ENCODE measurements at regions not wholly inside any gene's neighbourhood (a gene's known extent, or its start where the extent isn't known, plus 50 kb on each side); places are given as distances from the start of the nearest gene placed in this dataset.

DNA sequence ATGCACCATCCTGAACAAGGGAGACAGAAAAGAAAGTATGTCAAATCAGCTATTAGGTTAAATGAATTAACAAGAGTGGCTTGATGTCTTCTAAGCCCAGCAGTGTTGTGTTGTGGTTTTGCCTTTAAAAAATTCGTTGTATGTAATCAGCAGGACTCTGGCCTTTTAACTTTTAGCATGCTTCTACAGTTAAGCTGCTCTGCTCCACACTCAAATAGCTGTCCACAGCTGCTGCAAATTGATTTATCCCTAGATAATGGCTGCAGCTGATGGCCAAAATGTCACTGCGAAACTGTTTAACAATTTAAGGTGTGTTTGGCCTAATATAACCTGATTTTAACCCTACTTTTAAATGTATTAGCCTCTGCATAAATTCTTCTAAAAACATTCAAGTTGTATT, 85.8 kb downstream of the CXXC4 start:
- Histone ChIP-seq H2BK5ac (ENCODE audit: low read length) (no peak overlapping the region), H3K79me1 (ENCODE audit: low read length) (no peaks in the 10 kb centered on the region), H3K36me3 (ENCODE audit: control insufficient read depth, insufficient read depth, low read length) (no peaks in the 10 kb centered on the region), H2AK5ac (ENCODE audit: low read length) (no peak overlapping the region), H3K27me3 (ENCODE audit: insufficient read depth, low read length, poor library complexity) (no peaks in the 10 kb centered on the region), H3K23ac (ENCODE audit: low read length) (no peak overlapping the region), H4K8ac (ENCODE audit: low read depth, low read length) (no peak overlapping the region), H3K18ac (ENCODE audit: low read length) (no peak overlapping the region), H3K4me3 (ENCODE audit: low read length) (no peak overlapping the region), H3K4ac (ENCODE audit: low read depth, low read length) (no peak overlapping the region), H3K79me2 (ENCODE audit: control insufficient read depth, insufficient read depth, low read length) (no peaks in the 10 kb centered on the region), H2BK120ac (ENCODE audit: low read depth, low read length) (no peak overlapping the region), H4K5ac (ENCODE audit: low read length) (no peak overlapping the region), H2BK15ac (replicated peaks; ENCODE audit: low read depth) (no peak overlapping the region), H3K9ac (ENCODE audit: low read length) (no peak overlapping the region), H3K27ac (ENCODE audit: low read depth, low read length) (no peak overlapping the region), H3K56ac (ENCODE audit: low read length) (no peak overlapping the region), H3K4me1 (ENCODE audit: control insufficient read depth, low read depth, low read length) (no peaks in the 10 kb centered on the region), H3K4me2 (ENCODE audit: low read length) (no peak overlapping the region)
- no peak for DNase-seq
- WGBS (ENCODE audit: extremely low coverage, insufficient coverage, low lambda C conversion rate), result no CpG with 5 or more reads among the region's 2 CpGs

DNA sequence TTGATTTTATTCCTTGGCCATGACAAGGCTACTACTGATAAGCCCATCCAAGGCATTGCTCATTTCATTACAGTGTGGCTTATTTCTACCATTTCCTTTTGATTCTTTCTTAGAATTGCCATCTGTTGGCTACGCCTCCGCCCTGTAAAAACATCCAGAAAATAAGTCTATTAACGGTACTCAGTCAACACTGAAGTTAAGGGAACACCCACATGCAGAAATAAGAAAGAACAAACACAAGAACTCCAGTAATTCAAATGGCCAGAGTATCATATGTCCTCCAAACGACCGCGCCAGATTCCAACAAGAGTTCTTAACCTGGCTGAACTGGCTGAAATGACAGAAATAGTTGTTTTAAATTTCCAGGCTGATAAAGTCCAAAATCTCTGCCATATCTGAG, 90.3 kb downstream of the CXXC4 start:
- Histone ChIP-seq H2BK15ac (replicated peaks; ENCODE audit: low read depth) (no peak overlapping the region), H3K27ac (ENCODE audit: low read depth, low read length) (no peak overlapping the region), H3K79me2 (ENCODE audit: control insufficient read depth, insufficient read depth, low read length) (no peaks in the 10 kb centered on the region), H2AK5ac (ENCODE audit: low read length) (no peak overlapping the region), H4K5ac (ENCODE audit: low read length) (no peak overlapping the region), H2BK5ac (ENCODE audit: low read length) (no peak overlapping the region), H3K27me3 (ENCODE audit: insufficient read depth, low read length, poor library complexity) (no peaks in the 10 kb centered on the region), H4K8ac (ENCODE audit: low read depth, low read length) (no peak overlapping the region), H3K36me3 (ENCODE audit: control insufficient read depth, insufficient read depth, low read length) (no peaks in the 10 kb centered on the region), H3K18ac (ENCODE audit: low read length) (no peak overlapping the region), H3K9ac (ENCODE audit: low read length) (no peak overlapping the region), H3K23ac (ENCODE audit: low read length) (no peak overlapping the region), H2BK120ac (ENCODE audit: low read depth, low read length) (no peak overlapping the region), H3K56ac (ENCODE audit: low read length) (no peak overlapping the region), H3K4me3 (ENCODE audit: low read length) (no peak overlapping the region), H3K4me2 (ENCODE audit: low read length) (no peak overlapping the region), H3K4ac (ENCODE audit: low read depth, low read length) (no peak overlapping the region), H3K79me1 (ENCODE audit: low read length) (no peaks in the 10 kb centered on the region), H3K4me1 (ENCODE audit: control insufficient read depth, low read depth, low read length) (no peaks in the 10 kb centered on the region)
- WGBS (ENCODE audit: extremely low coverage, insufficient coverage, low lambda C conversion rate), result no CpG with 5 or more reads among the region's 6 CpGs
- DNase-seq, result no peak

DNA sequence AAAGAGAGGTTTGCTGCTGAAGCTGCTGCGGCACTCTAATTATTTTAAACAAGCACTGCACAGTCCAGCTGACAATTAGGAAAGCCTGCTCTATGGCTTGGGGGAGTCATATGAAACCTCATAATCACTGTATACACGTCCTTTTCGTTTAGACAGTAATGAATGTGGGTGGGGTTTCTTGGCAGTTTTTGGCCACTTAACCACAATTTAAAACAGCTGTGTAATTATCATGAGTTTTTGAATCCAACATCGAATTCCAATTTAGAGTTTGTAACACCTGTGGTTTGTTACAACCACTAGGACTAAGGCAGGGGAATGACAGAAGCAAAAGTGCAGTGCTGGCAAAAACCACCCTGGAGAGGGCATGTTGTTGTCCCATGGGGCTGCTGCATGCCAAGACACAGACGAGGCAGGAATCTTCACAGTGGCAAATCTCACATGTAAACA, 99.5 kb downstream of the CXXC4 start:
- Histone ChIP-seq H3K27ac (ENCODE audit: low read depth, low read length) (no peak overlapping the region), H2BK15ac (replicated peaks; ENCODE audit: low read depth) (no peak overlapping the region), H3K27me3 (ENCODE audit: insufficient read depth, low read length, poor library complexity) (no peaks in the 10 kb centered on the region), H3K4ac (ENCODE audit: low read depth, low read length) (no peak overlapping the region), H2BK120ac (ENCODE audit: low read depth, low read length) (no peak overlapping the region), H2BK5ac (ENCODE audit: low read length) (no peak overlapping the region), H3K36me3 (ENCODE audit: control insufficient read depth, insufficient read depth, low read length) (no peaks in the 10 kb centered on the region), H3K18ac (ENCODE audit: low read length) (no peak overlapping the region), H3K23ac (ENCODE audit: low read length) (no peak overlapping the region), H3K56ac (ENCODE audit: low read length) (no peak overlapping the region), H3K4me2 (ENCODE audit: low read length) (no peak overlapping the region), H2AK5ac (ENCODE audit: low read length) (no peak overlapping the region), H3K79me1 (ENCODE audit: low read length) (no peaks in the 10 kb centered on the region), H3K4me1 (ENCODE audit: control insufficient read depth, low read depth, low read length) (no peaks in the 10 kb centered on the region), H4K8ac (ENCODE audit: low read depth, low read length) (no peak overlapping the region), H4K5ac (ENCODE audit: low read length) (no peak overlapping the region), H3K79me2 (ENCODE audit: control insufficient read depth, insufficient read depth, low read length) (no peaks in the 10 kb centered on the region), H3K4me3 (ENCODE audit: low read length) (no peak overlapping the region), H3K9ac (ENCODE audit: low read length) (no peak overlapping the region)
- WGBS (ENCODE audit: extremely low coverage, insufficient coverage, low lambda C conversion rate), result no CpG with 5 or more reads among the region's 5 CpGs
- no peak for DNase-seq

DNA sequence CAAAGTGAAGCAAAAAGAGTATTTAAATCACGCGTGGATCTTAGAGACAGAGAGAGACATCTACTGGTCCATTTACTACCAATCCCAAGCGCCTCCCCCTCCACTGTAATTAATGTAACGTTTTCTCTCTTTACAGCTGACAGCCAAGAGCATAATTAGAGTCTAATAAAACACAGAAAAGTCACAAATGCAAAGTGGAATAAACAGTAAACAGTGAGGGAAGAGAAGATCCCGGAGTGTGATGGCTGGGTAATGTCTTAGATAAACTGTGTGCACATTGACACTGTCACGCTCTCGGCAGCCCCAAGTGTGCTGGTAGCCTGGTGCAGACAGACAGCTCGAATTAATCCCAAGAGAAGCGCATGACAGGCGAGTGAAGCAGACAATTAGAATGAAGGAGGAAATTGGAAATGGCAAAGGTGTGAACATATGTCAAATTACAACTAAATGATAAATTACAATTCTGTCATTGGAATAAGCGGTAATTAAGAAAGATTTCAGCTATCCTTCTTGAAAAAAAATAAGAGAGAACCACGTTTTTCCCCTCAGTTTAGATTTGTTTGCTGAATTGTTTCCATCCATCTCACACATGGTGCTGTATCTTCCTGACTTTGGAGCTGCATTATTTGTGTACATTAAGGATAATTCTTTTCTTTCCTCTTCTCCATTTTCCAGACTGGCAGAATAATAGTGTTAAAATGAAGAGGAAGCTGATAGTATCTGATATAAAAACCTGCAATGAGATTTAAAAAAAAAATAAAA, 100.1 kb downstream of the CXXC4 start:
- Histone ChIP-seq H3K18ac (ENCODE audit: low read length) (no peak overlapping the region), H3K4me2 (ENCODE audit: low read length) (no peak overlapping the region), H2AK5ac (ENCODE audit: low read length) (no peak overlapping the region), H3K9ac (ENCODE audit: low read length) (no peak overlapping the region), H4K8ac (ENCODE audit: low read depth, low read length) (no peak overlapping the region), H3K27me3 (ENCODE audit: insufficient read depth, low read length, poor library complexity) (no peaks in the 10 kb centered on the region), H3K79me2 (ENCODE audit: control insufficient read depth, insufficient read depth, low read length) (no peaks in the 10 kb centered on the region), H3K23ac (ENCODE audit: low read length) (no peak overlapping the region), H3K79me1 (ENCODE audit: low read length) (no peaks in the 10 kb centered on the region), H3K4ac (ENCODE audit: low read depth, low read length) (no peak overlapping the region), H3K56ac (ENCODE audit: low read length) (no peak overlapping the region), H3K4me3 (ENCODE audit: low read length) (no peak overlapping the region), H2BK120ac (ENCODE audit: low read depth, low read length) (no peak overlapping the region), H3K4me1 (ENCODE audit: control insufficient read depth, low read depth, low read length) (no peaks in the 10 kb centered on the region), H2BK15ac (replicated peaks; ENCODE audit: low read depth) (no peak overlapping the region), H3K27ac (ENCODE audit: low read depth, low read length) (no peak overlapping the region), H3K36me3 (ENCODE audit: control insufficient read depth, insufficient read depth, low read length) (no peaks in the 10 kb centered on the region), H4K5ac (ENCODE audit: low read length) (no peak overlapping the region), H2BK5ac (ENCODE audit: low read length) (no peak overlapping the region)
- no CpG with 5 or more reads among the region's 12 CpGs for WGBS (ENCODE audit: extremely low coverage, insufficient coverage, low lambda C conversion rate)
- peak; percentile 18 for DNase-seq

DNA sequence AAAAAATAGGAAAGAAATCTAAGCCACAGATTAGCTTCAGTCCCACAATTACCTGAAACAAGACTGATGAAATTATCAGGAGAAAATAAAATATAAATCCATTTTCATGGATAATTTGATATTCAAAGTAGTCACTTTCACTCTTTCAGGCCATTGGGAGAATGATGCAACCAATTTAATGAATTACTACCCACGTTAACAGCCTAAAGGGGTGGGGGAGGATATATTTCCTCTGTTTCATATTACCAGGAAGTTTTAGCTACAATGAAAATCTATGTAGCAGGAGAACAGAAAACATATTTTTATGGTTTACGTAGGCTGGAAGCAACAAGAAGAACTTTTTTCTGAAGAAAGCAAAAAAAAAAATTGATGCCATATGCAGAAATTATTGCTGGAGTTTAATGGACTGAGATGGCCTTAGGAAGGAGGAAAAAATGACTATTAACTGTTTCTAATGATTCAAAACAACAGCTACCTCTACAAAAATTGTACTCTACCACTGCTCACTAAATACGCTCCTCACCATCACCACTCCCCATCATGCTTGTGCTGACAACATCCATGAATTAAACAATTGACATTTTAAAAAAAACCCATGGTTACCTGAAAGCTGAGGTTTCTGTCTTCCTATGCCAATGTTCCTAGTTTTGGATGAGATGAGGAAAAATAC, 100.9 kb downstream of the CXXC4 start:
- Histone ChIP-seq H2AK5ac (ENCODE audit: low read length) (no peak overlapping the region), H3K79me1 (ENCODE audit: low read length) (no peaks in the 10 kb centered on the region), H3K27me3 (ENCODE audit: insufficient read depth, low read length, poor library complexity) (no peaks in the 10 kb centered on the region), H2BK120ac (ENCODE audit: low read depth, low read length) (no peak overlapping the region), H3K4me1 (ENCODE audit: control insufficient read depth, low read depth, low read length) (no peaks in the 10 kb centered on the region), H3K4me3 (ENCODE audit: low read length) (no peak overlapping the region), H3K4ac (ENCODE audit: low read depth, low read length) (no peak overlapping the region), H3K56ac (ENCODE audit: low read length) (no peak overlapping the region), H2BK5ac (ENCODE audit: low read length) (no peak overlapping the region), H3K9ac (ENCODE audit: low read length) (no peak overlapping the region), H4K8ac (ENCODE audit: low read depth, low read length) (no peak overlapping the region), H2BK15ac (replicated peaks; ENCODE audit: low read depth) (no peak overlapping the region), H4K5ac (ENCODE audit: low read length) (no peak overlapping the region), H3K4me2 (ENCODE audit: low read length) (no peak overlapping the region), H3K18ac (ENCODE audit: low read length) (no peak overlapping the region), H3K36me3 (ENCODE audit: control insufficient read depth, insufficient read depth, low read length) (no peaks in the 10 kb centered on the region), H3K27ac (ENCODE audit: low read depth, low read length) (no peak overlapping the region), H3K23ac (ENCODE audit: low read length) (no peak overlapping the region), H3K79me2 (ENCODE audit: control insufficient read depth, insufficient read depth, low read length) (no peaks in the 10 kb centered on the region)
- peak; percentile 5 for DNase-seq
- no CpG with 5 or more reads among the region's 3 CpGs for WGBS (ENCODE audit: extremely low coverage, insufficient coverage, low lambda C conversion rate)
